ENCODE measurements at regions not wholly inside any gene's neighbourhood (a gene's known extent, or its start where the extent isn't known, plus 50 kb on each side); places are given as distances from the start of the nearest gene placed in this dataset.
"Not testable (repeated sequence)": the region's sequence is repeated elsewhere in the genome, so short reads cannot be mapped to it uniquely, and the experiment has no call there.

- no peak for DNase-seq (ENCODE audit: low read depth in 2 of 2)
Observed at GRCh38 chr4:60485276-60485675, 714.9 kb upstream of the ADGRL3 start.

- not testable (repeated sequence) for DNase-seq (ENCODE audit: low read depth in 2 of 2)
Observed at GRCh38 chr4:60487118-60487761, 712.9 kb upstream of the ADGRL3 start.

GRCh38 chr4:60500810-60501209 lies 699.3 kb upstream of the ADGRL3 start:
- DNase-seq (ENCODE audit: low read depth in 2 of 2), result no peak

- no peak for DNase-seq (ENCODE audit: low read depth in 2 of 2)
Observed at GRCh38 chr4:60502733-60503132, 697.4 kb upstream of the ADGRL3 start.

GRCh38 chr4:60506061-60506460 lies 694.1 kb upstream of the ADGRL3 start:
- no peak for DNase-seq (ENCODE audit: low read depth in 2 of 2)

GRCh38 chr4:60522265-60522664 lies 677.9 kb upstream of the ADGRL3 start:
- DNase-seq (ENCODE audit: low read depth in 2 of 2), result no peak

GRCh38 chr4:60531776-60532379 lies 668.2 kb upstream of the ADGRL3 start:
- DNase-seq (ENCODE audit: low read depth in 2 of 2), result no peak

- no peak for DNase-seq (ENCODE audit: low read depth in 2 of 2)
Observed at GRCh38 chr4:60544981-60545380, 655.1 kb upstream of the ADGRL3 start.

- DNase-seq (ENCODE audit: low read depth in 2 of 2), result no peak
Observed at GRCh38 chr4:60562334-60562733, 637.8 kb upstream of the ADGRL3 start.

GRCh38 chr4:60565558-60565957 lies 634.6 kb upstream of the ADGRL3 start:
- DNase-seq (ENCODE audit: low read depth in 2 of 2), result no peak

GRCh38 chr4:60575336-60575735 lies 624.8 kb upstream of the ADGRL3 start:
- DNase-seq (ENCODE audit: low read depth in 2 of 2), result no peak

- no peak for DNase-seq (ENCODE audit: low read depth in 2 of 2)
Observed at GRCh38 chr4:60579335-60579734, 620.8 kb upstream of the ADGRL3 start.

- no peak for DNase-seq (ENCODE audit: low read depth in 2 of 2)
Observed at GRCh38 chr4:60581919-60582536, 618.1 kb upstream of the ADGRL3 start.

GRCh38 chr4:60588556-60588955 lies 611.6 kb upstream of the ADGRL3 start:
- no peak for DNase-seq (ENCODE audit: low read depth in 2 of 2)

GRCh38 chr4:60589425-60589824 lies 610.7 kb upstream of the ADGRL3 start:
- DNase-seq (ENCODE audit: low read depth in 2 of 2), result no peak

GRCh38 chr4:60590116-60590515 lies 610.0 kb upstream of the ADGRL3 start:
- DNase-seq (ENCODE audit: low read depth in 2 of 2), result no peak

- no peak for DNase-seq (ENCODE audit: low read depth in 2 of 2)
Observed at GRCh38 chr4:60605646-60606354, 594.3 kb upstream of the ADGRL3 start.

- no peak for DNase-seq (ENCODE audit: low read depth in 2 of 2)
Observed at GRCh38 chr4:60611762-60612496, 588.2 kb upstream of the ADGRL3 start.

GRCh38 chr4:60617731-60618130 lies 582.4 kb upstream of the ADGRL3 start:
- DNase-seq (ENCODE audit: low read depth in 2 of 2), result no peak

GRCh38 chr4:60619531-60620305 lies 580.4 kb upstream of the ADGRL3 start:
- no peak for DNase-seq (ENCODE audit: low read depth in 2 of 2)

- DNase-seq (ENCODE audit: low read depth in 2 of 2), result no peak
Observed at GRCh38 chr4:60637976-60638375, 562.1 kb upstream of the ADGRL3 start.

Measured in stimulated activated CD4-positive, alpha-beta T cell treated with anti-CD3 and anti-CD28 coated beads, Interleukin-1b, Interleukin-23, amount 100 ng/mL, for 1 hour (primary cell).